GM12865 (cell line): ENCODE measurements at regions not wholly inside any gene's neighbourhood (a gene's known extent, or its start where the extent isn't known, plus 50 kb on each side); places are given as distances from the start of the nearest gene placed in this dataset.
"Not testable (repeated sequence)": the region's sequence is repeated elsewhere in the genome, so short reads cannot be mapped to it uniquely, and the experiment has no call there.

Experiments used
- DNase-seq: peaks from one replicate; pipeline ENCODE4 v3.0.0; 2010; ENCODE audit warnings: low read depth
- H3K4me3 ChIP-seq: 2 replicates; pipeline ENCODE4 v1.5.1; 2011; ENCODE audit warnings: mild to moderate bottlenecking, low read depth, low read length, control low read depth
- TF ChIP-seq, protein P1 (sequence below): IDR thresholded peaks from 2 replicates; pipeline ENCODE4 v1.5.1; 2011; ENCODE audit warnings: low read length, control low read depth, low read depth, inconsistent platforms; ENCODE audit not compliant: insufficient read depth; ENCODE audit errors: missing control alignments

- no peak overlapping the region for H3K4me3 ChIP-seq
- TF ChIP-seq, protein P1, sequence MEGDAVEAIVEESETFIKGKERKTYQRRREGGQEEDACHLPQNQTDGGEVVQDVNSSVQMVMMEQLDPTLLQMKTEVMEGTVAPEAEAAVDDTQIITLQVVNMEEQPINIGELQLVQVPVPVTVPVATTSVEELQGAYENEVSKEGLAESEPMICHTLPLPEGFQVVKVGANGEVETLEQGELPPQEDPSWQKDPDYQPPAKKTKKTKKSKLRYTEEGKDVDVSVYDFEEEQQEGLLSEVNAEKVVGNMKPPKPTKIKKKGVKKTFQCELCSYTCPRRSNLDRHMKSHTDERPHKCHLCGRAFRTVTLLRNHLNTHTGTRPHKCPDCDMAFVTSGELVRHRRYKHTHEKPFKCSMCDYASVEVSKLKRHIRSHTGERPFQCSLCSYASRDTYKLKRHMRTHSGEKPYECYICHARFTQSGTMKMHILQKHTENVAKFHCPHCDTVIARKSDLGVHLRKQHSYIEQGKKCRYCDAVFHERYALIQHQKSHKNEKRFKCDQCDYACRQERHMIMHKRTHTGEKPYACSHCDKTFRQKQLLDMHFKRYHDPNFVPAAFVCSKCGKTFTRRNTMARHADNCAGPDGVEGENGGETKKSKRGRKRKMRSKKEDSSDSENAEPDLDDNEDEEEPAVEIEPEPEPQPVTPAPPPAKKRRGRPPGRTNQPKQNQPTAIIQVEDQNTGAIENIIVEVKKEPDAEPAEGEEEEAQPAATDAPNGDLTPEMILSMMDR, result no peak
- DNase-seq, result no peak
Measured at GRCh38 chr7:9719721-9720120, 1254.0 kb upstream of the PHF14 start.

GRCh38 chr7:9725940-9726663 is 1247.6 kb upstream of the PHF14 start:
- H3K4me3 ChIP-seq, DNase-seq: not testable (repeated sequence)

DNA sequence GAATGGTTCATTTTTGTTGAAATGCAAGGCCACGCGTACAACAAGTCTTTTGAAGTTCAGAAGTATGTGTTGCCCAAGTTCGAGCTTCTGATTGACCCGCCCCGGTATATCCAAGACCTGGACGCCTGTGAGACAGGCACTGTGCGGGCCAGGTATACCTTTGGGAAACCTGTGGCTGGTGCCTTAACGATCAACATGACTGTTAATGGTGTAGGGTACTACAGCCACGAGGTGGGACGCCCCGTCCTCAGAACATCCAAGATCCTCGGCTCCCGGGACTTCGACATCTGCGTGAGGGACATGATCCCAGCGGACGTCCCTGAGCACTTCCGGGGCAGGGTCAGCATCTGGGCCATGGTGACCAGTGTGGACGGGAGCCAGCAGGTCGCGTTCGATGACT is 1246.9 kb upstream of the PHF14 start:
- not testable (repeated sequence) for H3K4me3 ChIP-seq, DNase-seq

DNA sequence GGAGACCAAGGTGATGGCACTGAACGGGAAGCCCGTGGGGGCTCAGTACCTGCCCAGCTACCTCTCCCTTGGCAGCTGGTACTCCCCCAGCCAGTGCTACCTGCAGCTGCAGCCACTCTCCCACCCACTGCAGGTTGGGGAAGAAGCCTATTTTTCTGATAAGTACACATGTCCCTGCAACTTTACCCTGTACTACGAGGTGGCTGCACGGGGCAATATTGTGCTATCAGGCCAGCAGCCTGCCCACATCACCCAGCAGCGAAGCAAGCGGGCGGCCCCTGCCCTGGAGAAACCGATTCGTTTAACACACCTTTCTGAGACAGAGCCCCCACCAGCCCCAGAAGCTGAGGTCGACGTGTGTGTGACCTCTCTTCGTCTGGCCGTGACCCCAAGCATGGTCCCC is 1246.2 kb upstream of the PHF14 start:
- not testable (repeated sequence) for H3K4me3 ChIP-seq, DNase-seq

DNA sequence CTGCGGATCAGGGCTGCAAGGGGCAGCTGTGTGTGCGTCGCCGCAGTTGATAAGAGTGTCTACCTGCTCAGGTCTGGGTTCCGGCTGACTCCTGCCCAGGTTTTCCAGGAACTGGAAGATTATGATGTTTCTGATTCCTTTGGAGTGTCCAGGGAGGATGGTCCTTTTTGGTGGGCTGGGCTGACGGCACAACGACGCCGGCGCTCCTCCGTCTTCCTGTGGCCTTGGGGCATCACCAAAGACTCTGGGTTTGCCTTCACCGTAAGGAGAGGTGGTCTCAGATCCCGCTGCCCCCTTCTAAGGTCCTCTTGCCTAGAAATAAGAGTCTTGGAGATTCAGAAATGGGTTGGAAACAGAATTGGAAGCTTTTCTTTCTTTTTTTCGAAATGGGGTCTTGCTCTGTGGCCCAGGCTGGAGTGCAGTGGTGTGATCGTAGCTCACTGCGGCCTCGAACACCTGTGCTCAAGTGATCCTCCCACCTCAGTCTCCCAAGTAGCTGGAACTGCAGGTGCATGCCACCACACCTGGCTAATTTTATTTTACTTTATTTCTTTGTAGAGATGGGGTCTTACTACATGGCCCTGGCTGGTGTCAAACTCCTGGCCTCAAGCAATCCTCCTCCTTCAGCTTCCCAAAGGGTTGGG is 1245.5 kb upstream of the PHF14 start:
- not testable (repeated sequence) for H3K4me3 ChIP-seq, DNase-seq

DNA sequence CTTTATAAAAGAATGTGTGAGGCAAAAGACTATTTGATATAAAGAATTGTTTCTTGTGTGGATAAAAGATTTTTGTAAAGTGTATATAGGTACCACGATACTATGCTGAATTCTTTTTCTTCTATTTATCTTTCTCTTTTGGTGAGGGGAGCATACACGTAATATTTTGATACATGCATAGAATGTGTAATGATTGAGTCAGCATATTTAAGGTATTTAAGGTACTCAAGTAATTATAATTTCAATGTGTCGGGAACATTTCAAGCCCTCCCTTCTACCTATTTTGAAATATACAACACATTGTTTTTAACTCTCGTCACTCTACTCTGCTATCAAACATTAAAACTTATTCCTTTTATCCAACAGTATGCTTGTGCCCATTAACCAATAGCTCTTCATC is 1221.6 kb upstream of the PHF14 start:
- TF ChIP-seq, protein P1, result no peak
- DNase-seq, result no peak
- H3K4me3 ChIP-seq, result no peak overlapping the region

DNA sequence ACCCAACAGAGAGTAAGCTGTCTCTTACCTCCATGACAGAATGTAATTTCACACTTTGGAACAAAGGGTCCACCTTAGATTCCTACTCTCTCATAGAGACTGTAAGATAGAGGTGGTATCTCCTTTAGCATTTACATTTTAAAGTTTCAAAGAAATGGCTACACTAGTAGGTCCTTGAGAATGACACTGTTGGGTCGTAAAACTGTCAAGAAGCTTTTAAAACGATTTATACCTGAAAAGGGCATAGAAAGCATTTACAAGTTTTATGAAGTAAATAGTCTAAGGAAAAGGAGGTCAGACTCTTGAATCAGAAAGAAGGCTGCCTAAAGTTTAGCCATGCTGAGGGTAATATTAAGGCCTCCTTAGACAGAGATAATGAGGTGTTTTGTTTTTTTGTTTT is 1212.4 kb upstream of the PHF14 start:
- H3K4me3 ChIP-seq, result no peak overlapping the region
- no peak for DNase-seq
- TF ChIP-seq, protein P1, result no peak

- TF ChIP-seq, protein P1, result no peak
- H3K4me3 ChIP-seq, result no peak overlapping the region
- no peak for DNase-seq
Measured at GRCh38 chr7:9776900-9777299, 1196.8 kb upstream of the PHF14 start.

GRCh38 chr7:9778367-9778766 is 1195.3 kb upstream of the PHF14 start:
- DNase-seq, result no peak
- TF ChIP-seq, protein P1, result no peak
- H3K4me3 ChIP-seq, result no peak overlapping the region
